BJ (cell line): ENCODE measurements at regions not wholly inside any gene's neighbourhood (a gene's known extent, or its start where the extent isn't known, plus 50 kb on each side); places are given as distances from the start of the nearest gene placed in this dataset.

Experiments
- CTCF ChIA-PET: fragments of 350-600 bp; formaldehyde crosslinking; extraction: SDS; loops from one replicate; lab custom pipeline; 2021; ENCODE audit warnings: antibody characterized with exemption, inconsistent platforms; lab: Yijun Ruan, JAX
- POLR2A ChIA-PET: fragments of 300-600 bp; sonication (Branson Sonifier 250); formaldehyde crosslinking; extraction: SDS; loops from one replicate; lab custom pipeline; 2021; ENCODE audit warnings: antibody characterized with exemption; lab: Charles Lee
- DNase-seq: peaks from one replicate; pipeline ENCODE4 v3.0.0-alpha.2; 2011; ENCODE audit warnings: low read depth
- H3K27me3 ChIP-seq: 2 replicates; pipeline ENCODE4 v1.6.0; 2011; ENCODE audit warnings: low read length; ENCODE audit not compliant: control insufficient read depth, insufficient read depth
- H3K36me3 ChIP-seq: 2 replicates; pipeline ENCODE4 v1.5.1; 2011; ENCODE audit warnings: low read length; ENCODE audit not compliant: control insufficient read depth, insufficient read depth
- H3K4me3 ChIP-seq: 2 replicates; pipeline ENCODE4 v1.5.1; 2011; ENCODE audit warnings: low read depth, mild to moderate bottlenecking, control low read depth, low read length
- CTCF ChIP-seq: IDR thresholded peaks from 2 replicates; pipeline ENCODE4 v1.5.1; 2011; ENCODE audit warnings: low read depth, mild to moderate bottlenecking, control low read depth, inconsistent platforms, low read length, moderate library complexity; ENCODE audit not compliant: insufficient read depth

- no peaks in the 10 kb centered on the region for H3K36me3 ChIP-seq
- TF ChIP-seq CTCF, result peak; percentile 16; the same call in 1 of the 2 replicates
- DNase-seq, result no peak
- ChIA-PET POLR2A (no interaction called here), CTCF (interaction anchor here (0.8 to 3.2 kb wide), 4 partner anchors 8 to 293 kb away, joined by 3 to 26 read pairs (median 4); no protein-coding TSS in a partner anchor)
- no peaks in the 10 kb centered on the region for H3K27me3 ChIP-seq
- H3K4me3 ChIP-seq, result no peak overlapping the region
Observed at GRCh38 chr9:16131264-16131663, 578.4 kb downstream of the CCDC171 start.

GRCh38 chr9:16132513-16132912 is 579.7 kb downstream of the CCDC171 start:
- Histone ChIP-seq H3K4me3 (no peak overlapping the region), H3K27me3 (no peaks in the 10 kb centered on the region), H3K36me3 (no peaks in the 10 kb centered on the region)
- CTCF ChIA-PET, result interaction anchor here (0.6 to 3.2 kb wide), 4 partner anchors 9 to 431 kb away, joined by 3 to 26 read pairs (median 4); no protein-coding TSS in a partner anchor
- no peak for TF ChIP-seq CTCF
- no peak for DNase-seq
- POLR2A ChIA-PET, result no interaction called here

GRCh38 chr9:16133032-16133431 is 580.2 kb downstream of the CCDC171 start:
- CTCF ChIA-PET, result interaction anchor here (0.6 to 3.2 kb wide), 9 partner anchors 10 to 737 kb away, joined by 3 to 26 read pairs (median 4); partner anchors contain the start of gene BNC2
- H3K27me3 ChIP-seq, result no peaks in the 10 kb centered on the region
- TF ChIP-seq CTCF, result no peak
- POLR2A ChIA-PET, result no interaction called here
- no peak overlapping the region for H3K4me3 ChIP-seq
- no peaks in the 10 kb centered on the region for H3K36me3 ChIP-seq
- no peak for DNase-seq

GRCh38 chr9:16133556-16134227 is 580.8 kb downstream of the CCDC171 start:
- CTCF ChIA-PET, result interaction anchor here (0.6 to 3.2 kb wide), 13 partner anchors 10 to 736 kb away, joined by 3 to 26 read pairs (median 4); partner anchors contain the start of gene BNC2
- POLR2A ChIA-PET, result no interaction called here
- Histone ChIP-seq H3K4me3 (no peak overlapping the region), H3K36me3 (no peaks in the 10 kb centered on the region), H3K27me3 (no peaks in the 10 kb centered on the region)
- peak; percentile 65 for TF ChIP-seq CTCF
- no peak for DNase-seq

- H3K36me3 ChIP-seq, result no peaks in the 10 kb centered on the region
- H3K4me3 ChIP-seq, result no peak overlapping the region
- no peaks in the 10 kb centered on the region for H3K27me3 ChIP-seq
- CTCF ChIA-PET, result interaction anchor here (0.6 to 3.2 kb wide), 10 partner anchors 11 to 444 kb away, joined by 3 to 26 read pairs (median 4); no protein-coding TSS in a partner anchor
- TF ChIP-seq CTCF, result no peak
- POLR2A ChIA-PET, result no interaction called here
- DNase-seq, result no peak
Observed at GRCh38 chr9:16134351-16134750, 581.5 kb downstream of the CCDC171 start.
